Osteoblast (primary cell): ENCODE measurements at regions not wholly inside any gene's neighbourhood (a gene's known extent, or its start where the extent isn't known, plus 50 kb on each side); places are given as distances from the start of the nearest gene placed in this dataset.

Experiments used
- DNase-seq: peaks from one replicate; pipeline ENCODE4 v3.0.0; 2011; ENCODE audit warnings: low spot score, mixed read lengths; ENCODE audit not compliant: insufficient read length; ENCODE audit errors: missing footprints
- H2AFZ ChIP-seq: 2 replicates; pipeline ENCODE4 v1.6.0; 2011; ENCODE audit warnings: mild to moderate bottlenecking, low read length
- H3K27ac ChIP-seq: 2 replicates; pipeline ENCODE4 v1.5.1; 2011; ENCODE audit warnings: mild to moderate bottlenecking, low read depth, low read length, moderate library complexity
- H3K27me3 ChIP-seq: 2 replicates; pipeline ENCODE4 v1.6.0; 2012; ENCODE audit warnings: mild to moderate bottlenecking, control low read depth, inconsistent platforms, low read length, moderate library complexity; ENCODE audit not compliant: insufficient read depth
- H3K36me3 ChIP-seq: 2 replicates; pipeline ENCODE4 v1.5.1; 2011; ENCODE audit warnings: mild to moderate bottlenecking, low read length, control low read depth, moderate library complexity; ENCODE audit not compliant: insufficient read depth
- H3K4me1 ChIP-seq: 2 replicates; pipeline ENCODE4 v1.5.1; 2011; ENCODE audit warnings: mild to moderate bottlenecking, low read length, control low read depth, moderate library complexity; ENCODE audit not compliant: insufficient read depth
- H3K4me2 ChIP-seq: 2 replicates; pipeline ENCODE4 v1.6.0; 2011; ENCODE audit warnings: mild to moderate bottlenecking, low read length; ENCODE audit not compliant: insufficient read depth
- H3K4me3 ChIP-seq: fragments of 200-600 bp; sonication (generic); 3 replicates; pipeline ENCODE4 v1.5.1; 2012; ENCODE audit warnings: mild to moderate bottlenecking, low read length, inconsistent platforms; ENCODE audit not compliant: insufficient read depth
- H3K79me2 ChIP-seq: 2 replicates; pipeline ENCODE4 v1.6.0; 2012; ENCODE audit warnings: mild to moderate bottlenecking, low read length, control low read depth, inconsistent platforms; ENCODE audit not compliant: insufficient read depth
- H3K9me3 ChIP-seq: 2 replicates; pipeline ENCODE4 v1.5.1; 2011; ENCODE audit warnings: low read depth, low read length, control low read depth
- H4K20me1 ChIP-seq: 2 replicates; pipeline ENCODE4 v1.6.0; 2012; ENCODE audit warnings: mild to moderate bottlenecking, low read length, control low read depth; ENCODE audit not compliant: insufficient read depth
- TF ChIP-seq, protein P1 (sequence below): IDR thresholded peaks from 2 replicates; pipeline ENCODE4 v1.5.1; 2011; ENCODE audit warnings: mild to moderate bottlenecking, low read depth, low read length, moderate library complexity; ENCODE audit errors: extremely low read depth

DNA sequence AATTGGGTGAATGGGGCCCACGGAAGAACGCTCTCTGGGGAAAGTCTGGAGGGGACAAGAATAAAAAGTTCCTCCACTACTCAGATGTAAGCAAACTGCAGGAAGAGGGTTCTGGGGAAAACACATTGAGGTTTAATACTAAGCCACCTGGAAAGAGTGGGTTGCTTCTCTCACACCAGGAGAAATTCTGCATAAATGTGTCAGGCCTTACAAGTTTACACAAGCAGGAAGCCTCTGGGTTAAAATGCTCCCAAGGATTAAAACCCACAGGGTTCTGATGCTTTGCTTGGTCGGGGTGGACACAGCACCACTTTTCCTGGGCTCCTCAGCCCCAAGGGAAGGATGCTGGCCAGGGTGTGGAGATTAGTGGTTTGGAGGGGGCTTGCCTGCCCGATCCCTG lies 122.1 kb upstream of the SLC22A23 start:
- Histone ChIP-seq H3K9me3 (no peaks in the 10 kb centered on the region), H3K4me3 (no peak overlapping the region), H3K27me3 (no peaks in the 10 kb centered on the region), H3K4me1 (no peaks in the 10 kb centered on the region), H3K27ac (no peak overlapping the region), H4K20me1 (no peaks in the 10 kb centered on the region), H3K4me2 (no peak overlapping the region), H3K36me3 (no peaks in the 10 kb centered on the region), H2AFZ (no peak overlapping the region), H3K79me2 (no peaks in the 10 kb centered on the region)
- TF ChIP-seq, protein P1, sequence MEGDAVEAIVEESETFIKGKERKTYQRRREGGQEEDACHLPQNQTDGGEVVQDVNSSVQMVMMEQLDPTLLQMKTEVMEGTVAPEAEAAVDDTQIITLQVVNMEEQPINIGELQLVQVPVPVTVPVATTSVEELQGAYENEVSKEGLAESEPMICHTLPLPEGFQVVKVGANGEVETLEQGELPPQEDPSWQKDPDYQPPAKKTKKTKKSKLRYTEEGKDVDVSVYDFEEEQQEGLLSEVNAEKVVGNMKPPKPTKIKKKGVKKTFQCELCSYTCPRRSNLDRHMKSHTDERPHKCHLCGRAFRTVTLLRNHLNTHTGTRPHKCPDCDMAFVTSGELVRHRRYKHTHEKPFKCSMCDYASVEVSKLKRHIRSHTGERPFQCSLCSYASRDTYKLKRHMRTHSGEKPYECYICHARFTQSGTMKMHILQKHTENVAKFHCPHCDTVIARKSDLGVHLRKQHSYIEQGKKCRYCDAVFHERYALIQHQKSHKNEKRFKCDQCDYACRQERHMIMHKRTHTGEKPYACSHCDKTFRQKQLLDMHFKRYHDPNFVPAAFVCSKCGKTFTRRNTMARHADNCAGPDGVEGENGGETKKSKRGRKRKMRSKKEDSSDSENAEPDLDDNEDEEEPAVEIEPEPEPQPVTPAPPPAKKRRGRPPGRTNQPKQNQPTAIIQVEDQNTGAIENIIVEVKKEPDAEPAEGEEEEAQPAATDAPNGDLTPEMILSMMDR = no peak
- DNase-seq = no peak

DNA sequence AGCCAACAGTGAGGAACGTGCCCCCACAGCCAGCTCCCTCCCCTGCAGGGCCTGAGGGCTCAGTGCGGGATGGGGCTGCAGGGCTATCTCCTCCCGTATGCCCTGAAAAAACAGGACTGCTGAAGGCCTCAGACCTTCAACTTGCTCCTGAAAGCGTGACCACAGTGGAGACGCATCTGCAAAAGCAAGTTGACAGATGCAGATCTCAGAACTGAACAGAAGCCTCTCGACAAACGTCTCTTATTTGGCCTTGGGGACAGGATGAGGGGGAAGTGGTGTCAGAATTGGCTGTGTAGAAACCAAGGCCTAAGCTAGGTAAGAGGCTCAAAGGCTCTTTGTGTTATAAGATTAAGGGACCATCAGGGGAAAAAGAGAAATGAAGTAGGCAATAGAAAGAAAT lies 120.7 kb upstream of the SLC22A23 start:
- no peak overlapping the region for H2AFZ ChIP-seq
- TF ChIP-seq, protein P1 = no peak
- H3K36me3 ChIP-seq = no peaks in the 10 kb centered on the region
- no peak overlapping the region for H3K27ac ChIP-seq
- no peak for DNase-seq
- no peak overlapping the region for H3K4me3 ChIP-seq
- no peaks in the 10 kb centered on the region for H3K9me3 ChIP-seq
- H3K4me2 ChIP-seq = no peak overlapping the region
- no peaks in the 10 kb centered on the region for H3K27me3 ChIP-seq
- no peaks in the 10 kb centered on the region for H3K4me1 ChIP-seq
- no peaks in the 10 kb centered on the region for H3K79me2 ChIP-seq
- H4K20me1 ChIP-seq = no peaks in the 10 kb centered on the region

DNA sequence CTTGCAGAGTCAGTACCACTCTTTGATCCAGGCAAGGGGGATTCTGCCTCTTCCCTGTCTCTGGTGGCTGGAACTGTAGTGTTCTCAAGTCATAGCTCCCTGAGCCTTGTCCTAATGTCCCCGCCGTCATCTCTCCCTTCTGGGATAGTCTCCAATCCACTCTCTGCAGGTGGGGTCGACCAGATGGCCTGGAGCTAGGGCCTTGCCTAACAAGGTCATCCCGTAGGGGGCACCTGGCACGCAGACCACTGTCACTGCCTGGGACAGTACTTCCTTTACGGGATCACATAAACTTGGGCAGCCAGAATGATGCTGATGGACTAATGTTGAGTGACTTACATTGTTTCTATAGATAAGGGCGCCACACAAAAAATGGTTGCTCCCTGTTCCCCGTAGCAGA lies 118.9 kb upstream of the SLC22A23 start:
- H3K9me3 ChIP-seq = no peaks in the 10 kb centered on the region
- H3K4me3 ChIP-seq = no peak overlapping the region
- TF ChIP-seq, protein P1 = no peak
- no peaks in the 10 kb centered on the region for H3K4me1 ChIP-seq
- H3K79me2 ChIP-seq = no peaks in the 10 kb centered on the region
- H3K36me3 ChIP-seq = no peaks in the 10 kb centered on the region
- H3K4me2 ChIP-seq = no peak overlapping the region
- no peak for DNase-seq
- H4K20me1 ChIP-seq = no peaks in the 10 kb centered on the region
- no peaks in the 10 kb centered on the region for H3K27me3 ChIP-seq
- no peak overlapping the region for H3K27ac ChIP-seq
- H2AFZ ChIP-seq = no peak overlapping the region

DNA sequence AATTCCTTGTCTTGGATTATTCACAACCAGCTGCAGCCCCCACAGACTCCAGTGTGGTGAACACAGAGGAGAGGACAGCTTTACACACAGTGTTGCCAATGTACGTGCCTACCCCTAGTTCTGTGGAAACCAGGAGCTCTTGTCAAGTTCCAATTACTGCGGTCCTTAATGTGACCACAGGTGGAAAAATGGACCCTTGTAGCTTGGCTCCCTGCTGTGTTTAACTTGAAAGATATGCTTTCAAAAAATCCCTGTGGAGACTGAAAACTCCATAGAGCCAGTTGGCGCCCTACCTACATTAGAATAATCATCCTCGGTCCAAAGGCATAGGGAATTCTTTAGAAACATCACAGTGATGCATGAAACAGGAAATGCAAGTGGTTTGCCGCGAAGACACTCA lies 118.3 kb upstream of the SLC22A23 start:
- Histone ChIP-seq H4K20me1 (no peaks in the 10 kb centered on the region), H3K4me3 (no peak overlapping the region), H3K4me1 (no peaks in the 10 kb centered on the region), H3K79me2 (no peaks in the 10 kb centered on the region), H3K36me3 (no peaks in the 10 kb centered on the region), H3K9me3 (no peaks in the 10 kb centered on the region), H3K27ac (no peak overlapping the region), H3K4me2 (no peak overlapping the region), H2AFZ (no peak overlapping the region), H3K27me3 (no peaks in the 10 kb centered on the region)
- no peak for DNase-seq
- TF ChIP-seq, protein P1 = no peak
